22Rv1 (cell line): ENCODE measurements at regions not wholly inside any gene's neighbourhood (a gene's known extent, or its start where the extent isn't known, plus 50 kb on each side); places are given as distances from the start of the nearest gene placed in this dataset.

Source experiments
- CTCF ChIP-seq: fragments of 450-650 bp; IDR thresholded peaks from 2 replicates; pipeline ENCODE4 v1.5.1; 2017; ENCODE audit warnings: mild to moderate bottlenecking
- ZFX ChIP-seq: fragments of 450-650 bp; IDR thresholded peaks from 2 replicates; pipeline ENCODE4 v1.6.1; 2017; ENCODE audit warnings: antibody characterized with exemption, borderline replicate concordance

GRCh38 chr3:178137206-178137605 is 399.0 kb upstream of the KCNMB2 start:
- TF ChIP-seq CTCF (no peak), ZFX (no peak)
